Neuronal stem cell (in vitro differentiated cells): ENCODE measurements at regions not wholly inside any gene's neighbourhood (a gene's known extent, or its start where the extent isn't known, plus 50 kb on each side); places are given as distances from the start of the nearest gene placed in this dataset.

Experiments used
- DNase-seq: peaks from one replicate; pipeline ENCODE4 v3.0.0-alpha.2; 2013; ENCODE audit warnings: low spot score
- H2AFZ ChIP-seq: one replicate; pipeline ENCODE4 v1.6.1; 2013; ENCODE audit warnings: mild to moderate bottlenecking, low read length, inconsistent platforms
- H2AK5ac ChIP-seq: 2 replicates; pipeline ENCODE4 v1.6.1; 2013; ENCODE audit warnings: low read depth, mild to moderate bottlenecking, inconsistent platforms, low read length, moderate library complexity, mixed read lengths
- H2BK120ac ChIP-seq: 2 replicates; pipeline ENCODE4 v1.6.1; 2013; ENCODE audit warnings: low read depth, mild to moderate bottlenecking, inconsistent platforms, low read length, moderate library complexity, mixed read lengths
- H2BK12ac ChIP-seq: one replicate; pipeline ENCODE4 v1.6.1; 2013; ENCODE audit warnings: low read length, inconsistent platforms
- H2BK15ac ChIP-seq: 2 replicates; pipeline ENCODE4 v1.6.1; 2013; ENCODE audit warnings: mild to moderate bottlenecking, low read length, inconsistent platforms, mixed read lengths
- H2BK5ac ChIP-seq: one replicate; pipeline ENCODE4 v1.6.1; 2013; ENCODE audit warnings: inconsistent platforms, mild to moderate bottlenecking, low read length, moderate library complexity
- H3K14ac ChIP-seq: one replicate; pipeline ENCODE4 v1.6.1; 2013; ENCODE audit warnings: low read length, inconsistent platforms
- H3K18ac ChIP-seq: 2 replicates; pipeline ENCODE4 v1.6.1; 2013; ENCODE audit warnings: low read length, inconsistent platforms
- H3K23ac ChIP-seq: 2 replicates; pipeline ENCODE4 v1.6.1; 2013; ENCODE audit warnings: low read depth, mild to moderate bottlenecking, mixed read lengths, low read length, inconsistent platforms; ENCODE audit not compliant: poor library complexity
- H3K27ac ChIP-seq: replicated peaks from 3 replicates; pipeline ENCODE4 v1.5.1; 2013; ENCODE audit warnings: low read length, inconsistent platforms
- H3K27me3 ChIP-seq, 3 experiments: 2 replicates each; pipeline ENCODE4 v1.6.1; 2013; ENCODE audit warnings: low read length in 3 of 3, mild to moderate bottlenecking in 2 of 3, inconsistent platforms in 1 of 3, low read depth in 1 of 3, mixed read lengths in 1 of 3, moderate library complexity in 1 of 3; ENCODE audit not compliant: control insufficient read depth in 3 of 3, insufficient read depth in 3 of 3
- H3K36me3 ChIP-seq, 2 donors: replicated peaks in 1 of 2; 2 replicates each; pipeline ENCODE4 v1.6.1; 2013; ENCODE audit warnings: low read length in 2 of 2; ENCODE audit not compliant: control insufficient read depth in 2 of 2, insufficient read depth in 2 of 2
- H3K4ac ChIP-seq: 2 replicates; pipeline ENCODE4 v1.6.1; 2013; ENCODE audit warnings: inconsistent platforms, mild to moderate bottlenecking, low read length, moderate library complexity
- H3K4me1 ChIP-seq, 2 donors: 1 replicate in 1 of 2; 2 replicates in 1 of 2; pipeline ENCODE4 v1.6.1; 2013; ENCODE audit warnings: low read length in 2 of 2, low read depth in 1 of 2; ENCODE audit not compliant: control insufficient read depth in 2 of 2, insufficient read depth in 1 of 2
- H3K4me2 ChIP-seq: one replicate; pipeline ENCODE4 v1.6.1; 2013; ENCODE audit warnings: mild to moderate bottlenecking, low read length, inconsistent platforms; ENCODE audit not compliant: insufficient read depth, poor library complexity, severe bottlenecking
- H3K4me3 ChIP-seq, 2 donors: 2 replicates each; pipeline ENCODE4 v1.5.1; 2013; ENCODE audit warnings: low read length in 2 of 2, mild to moderate bottlenecking in 2 of 2, inconsistent platforms in 1 of 2, moderate library complexity in 1 of 2
- H3K79me1 ChIP-seq: one replicate; pipeline ENCODE4 v1.6.1; 2013; ENCODE audit warnings: low read depth, mild to moderate bottlenecking, inconsistent platforms, low read length, moderate library complexity
- H3K9ac ChIP-seq: one replicate; pipeline ENCODE4 v1.6.1; 2013; ENCODE audit warnings: mild to moderate bottlenecking, low read depth, low read length, inconsistent platforms; ENCODE audit not compliant: poor library complexity
- H3K9me3 ChIP-seq, 2 donors: replicated peaks in 1 of 2; 2 replicates each; pipeline versions ENCODE3 to v1.6.1; 2013; ENCODE audit warnings: low read length in 2 of 2, mild to moderate bottlenecking in 2 of 2, inconsistent platforms in 1 of 2, low read depth in 1 of 2, mixed read lengths in 1 of 2, moderate library complexity in 1 of 2; ENCODE audit not compliant: control insufficient read depth in 2 of 2, insufficient read depth in 1 of 2
- H4K8ac ChIP-seq: one replicate; pipeline ENCODE4 v1.6.1; 2013; ENCODE audit warnings: low read depth, mild to moderate bottlenecking, inconsistent platforms, low read length, moderate library complexity
- H4K91ac ChIP-seq: one replicate; pipeline ENCODE4 v1.6.1; 2013; ENCODE audit warnings: low read length, low read depth, mild to moderate bottlenecking, inconsistent platforms; ENCODE audit not compliant: poor library complexity
- WGBS, 2 donors: extraction: QIAGEN DNeasy Blood & Tissue Kit; methylation state at CpG; one replicate each; pipeline ENCODE4 v1.1.7; 2013; ENCODE audit warnings: missing lambda C conversion rate in 2 of 2, mixed read lengths in 1 of 2; ENCODE audit not compliant: insufficient read length in 2 of 2, insufficient replicate concordance in 1 of 2; ENCODE audit errors: extremely low coverage in 2 of 2; 5-methylcytosine and 5-hydroxymethylcytosine counted together

GRCh38 chr5:159819591-159820411 lies 96.5 kb upstream of the ADRA1B start:
- Histone ChIP-seq H2AK5ac (peak overlapping the region; percentile 47), H3K27ac (no peak overlapping the region)

GRCh38 chr5:159820692-159821091 lies 95.6 kb upstream of the ADRA1B start:
- no peak overlapping the region for H3K27ac ChIP-seq
- H3K4me1 ChIP-seq: peaks cover 0 to 4% of the 10 kb centered on the region in 2 donors
- no peaks in the 10 kb centered on the region for H3K79me1 ChIP-seq
- H3K4ac ChIP-seq: no peak overlapping the region
- H4K8ac ChIP-seq: no peak overlapping the region
- no peak overlapping the region for H2BK15ac ChIP-seq
- no peak overlapping the region for H3K18ac ChIP-seq
- no peak overlapping the region for H2AFZ ChIP-seq
- H3K9ac ChIP-seq: no peak overlapping the region
- no peaks in the 10 kb centered on the region for H3K9me3 ChIP-seq
- no peak overlapping the region for H3K4me3 ChIP-seq
- H3K23ac ChIP-seq: no peak overlapping the region
- no peak overlapping the region for H4K91ac ChIP-seq
- no peak overlapping the region for H3K14ac ChIP-seq
- H3K27me3 ChIP-seq: peaks cover 0 to 4% (median 0%) of the 10 kb centered on the region in 3 experiments
- H2BK5ac ChIP-seq: no peak overlapping the region
- DNase-seq: no peak
- H3K36me3 ChIP-seq: no peaks in the 10 kb centered on the region
- no CpG with 5 or more reads among the region's 3 CpGs for WGBS, 2 donors
- H2BK12ac ChIP-seq: no peak overlapping the region
- H2AK5ac ChIP-seq: no peak overlapping the region
- H3K4me2 ChIP-seq: no peak overlapping the region
- H2BK120ac ChIP-seq: no peak overlapping the region

More at GRCh38 chr5:159819591-159820411, 96.5 kb upstream of the ADRA1B start:
- H3K27me3 ChIP-seq: peaks cover 0 to 4% (median 0%) of the 10 kb centered on the region in 3 experiments
- no peak overlapping the region for H3K9ac ChIP-seq
- H2BK120ac ChIP-seq: peak overlapping the region; percentile 18
- H3K9me3 ChIP-seq: no peaks in the 10 kb centered on the region
- no peak overlapping the region for H2BK5ac ChIP-seq
- H4K91ac ChIP-seq: no peak overlapping the region
- peak overlapping the region; percentile 52 for H4K8ac ChIP-seq
- H3K4ac ChIP-seq: no peak overlapping the region
- peak overlapping the region; percentile 78 for H3K14ac ChIP-seq
- H3K79me1 ChIP-seq: no peaks in the 10 kb centered on the region
- H3K4me3 ChIP-seq: no peak overlapping the region
- WGBS, 2 donors: no CpG with 5 or more reads among the region's 9 CpGs
- H3K23ac ChIP-seq: no peak overlapping the region
- H2BK15ac ChIP-seq: peak overlapping the region; percentile 27
- no peak for DNase-seq
- H3K4me2 ChIP-seq: no peak overlapping the region
- no peak overlapping the region for H2AFZ ChIP-seq
- H3K36me3 ChIP-seq: no peaks in the 10 kb centered on the region
- peaks cover 0 to 3% of the 10 kb centered on the region in 2 donors for H3K4me1 ChIP-seq
- H3K18ac ChIP-seq: peak overlapping the region; percentile 81
- H2BK12ac ChIP-seq: peak overlapping the region; percentile 69

- Histone ChIP-seq H3K9me3 (no peaks in the 10 kb centered on the region), H4K91ac (no peak overlapping the region), H3K27me3 (no peaks in the 10 kb centered on the region), H3K4ac (no peak overlapping the region), H3K23ac (no peak overlapping the region), H3K14ac (no peak overlapping the region), H2AFZ (no peak overlapping the region), H3K9ac (no peak overlapping the region), H2BK120ac (no peak overlapping the region), H2BK15ac (no peak overlapping the region), H2BK5ac (no peak overlapping the region), H2AK5ac (no peak overlapping the region), H3K18ac (no peak overlapping the region), H3K36me3 (no peaks in the 10 kb centered on the region), H3K4me1 (peaks cover 0 to 4% of the 10 kb centered on the region in 2 donors), H3K79me1 (no peaks in the 10 kb centered on the region), H3K4me2 (no peak overlapping the region), H2BK12ac (no peak overlapping the region), H3K27ac (no peak overlapping the region), H4K8ac (no peak overlapping the region), H3K4me3 (no peak overlapping the region)
- DNase-seq: no peak
- no CpG with 5 or more reads among the region's 9 CpGs for WGBS, 2 donors
Measured at GRCh38 chr5:159821461-159821940, 94.8 kb upstream of the ADRA1B start.
